H9 (cell line): ENCODE measurements at regions not wholly inside any gene's neighbourhood (a gene's known extent, or its start where the extent isn't known, plus 50 kb on each side); places are given as distances from the start of the nearest gene placed in this dataset.

Experiments
- DNase-seq: peaks from one replicate; pipeline ENCODE4 v3.0.0-alpha.2; 2017
- H2AFZ ChIP-seq: one replicate; pipeline ENCODE4 v1.6.1; 2013; ENCODE audit warnings: mild to moderate bottlenecking, low read length, control low read depth, moderate library complexity
- H2AK5ac ChIP-seq: 2 replicates; pipeline ENCODE4 v1.6.1; 2013; ENCODE audit warnings: low read length, control low read depth, mixed read lengths; ENCODE audit not compliant: insufficient read length
- H2BK120ac ChIP-seq: one replicate; pipeline ENCODE4 v1.6.1; 2013; ENCODE audit warnings: low read depth, mild to moderate bottlenecking, low read length, control low read depth, inconsistent platforms; ENCODE audit not compliant: poor library complexity, severe bottlenecking
- H2BK12ac ChIP-seq: 2 replicates; pipeline ENCODE4 v1.6.1; 2013; ENCODE audit warnings: low read length, control low read depth, mixed read lengths, low read depth; ENCODE audit not compliant: insufficient read length
- H2BK15ac ChIP-seq: 2 replicates; pipeline ENCODE4 v1.6.1; 2013; ENCODE audit warnings: low read depth, low read length, control low read depth
- H2BK20ac ChIP-seq: one replicate; pipeline ENCODE4 v1.6.1; 2013; ENCODE audit warnings: low read depth, mild to moderate bottlenecking, low read length, control low read depth, inconsistent platforms; ENCODE audit not compliant: poor library complexity, severe bottlenecking
- H2BK5ac ChIP-seq: 2 replicates; pipeline ENCODE4 v1.6.1; 2013; ENCODE audit warnings: low read length, control low read depth, mixed read lengths; ENCODE audit not compliant: insufficient read length
- H3K14ac ChIP-seq: 2 replicates; pipeline ENCODE4 v1.6.1; 2013; ENCODE audit warnings: low read length, control low read depth; ENCODE audit not compliant: insufficient read depth
- H3K18ac ChIP-seq: 2 replicates; pipeline ENCODE4 v1.6.1; 2013; ENCODE audit warnings: low read depth, mild to moderate bottlenecking, mixed read lengths, low read length, control low read depth; ENCODE audit not compliant: insufficient read length
- H3K23ac ChIP-seq: 2 replicates; pipeline ENCODE4 v1.6.1; 2013; ENCODE audit warnings: low read length, control low read depth, mixed read lengths, low read depth; ENCODE audit not compliant: insufficient read length
- H3K23me2 ChIP-seq: 2 replicates; pipeline ENCODE4 v1.6.1; 2013; ENCODE audit warnings: low read depth, mild to moderate bottlenecking, mixed read lengths, low read length, control low read depth; ENCODE audit not compliant: insufficient read length, poor library complexity, severe bottlenecking
- H3K27ac ChIP-seq: 2 replicates; pipeline ENCODE4 v1.5.1; 2013; ENCODE audit warnings: low read length, control low read depth, mixed read lengths, low read depth; ENCODE audit not compliant: insufficient read length
- H3K27me3 ChIP-seq: 2 replicates; pipeline ENCODE4 v1.6.1; 2013; ENCODE audit warnings: low read length, control low read depth, inconsistent platforms; ENCODE audit not compliant: insufficient read depth
- H3K4ac ChIP-seq: 2 replicates; pipeline ENCODE4 v1.6.1; 2013; ENCODE audit warnings: low read depth, mild to moderate bottlenecking, control low read depth, inconsistent platforms, low read length, moderate library complexity
- H3K4me1 ChIP-seq: 2 replicates; pipeline ENCODE4 v1.6.1; 2013; ENCODE audit warnings: low read length, control low read depth, inconsistent platforms; ENCODE audit not compliant: insufficient read depth
- H3K4me2 ChIP-seq: 2 replicates; pipeline ENCODE4 v1.6.1; 2013; ENCODE audit warnings: low read length, control low read depth, mixed read lengths; ENCODE audit not compliant: insufficient read length, insufficient read depth
- H3K56ac ChIP-seq: 2 replicates; pipeline ENCODE4 v1.6.1; 2013; ENCODE audit warnings: low read depth, mild to moderate bottlenecking, mixed read lengths, low read length, control low read depth; ENCODE audit not compliant: insufficient read length
- H3K79me1 ChIP-seq: 2 replicates; pipeline ENCODE4 v1.6.1; 2013; ENCODE audit warnings: low read depth, mild to moderate bottlenecking, moderate library complexity, low read length, control low read depth, inconsistent platforms; ENCODE audit not compliant: insufficient read depth, poor library complexity, severe bottlenecking
- H3K79me2 ChIP-seq: 2 replicates; pipeline ENCODE4 v1.6.1; 2013; ENCODE audit warnings: low read length, control low read depth, inconsistent platforms; ENCODE audit not compliant: insufficient read depth
- H3K9ac ChIP-seq: 2 replicates; pipeline ENCODE4 v1.6.1; 2013; ENCODE audit warnings: low read length, control low read depth, mixed read lengths; ENCODE audit not compliant: insufficient read length; ENCODE audit errors: extremely low read depth
- H3K9me3 ChIP-seq: one replicate; pipeline ENCODE4 v1.6.1; 2013; ENCODE audit warnings: low read depth, low read length, inconsistent platforms; ENCODE audit not compliant: control insufficient read depth
- H3T11ph ChIP-seq: one replicate; pipeline ENCODE4 v1.6.1; 2013; ENCODE audit warnings: mild to moderate bottlenecking, low read length, control low read depth, inconsistent platforms
- H4K20me1 ChIP-seq: one replicate; pipeline ENCODE4 v1.6.1; 2013; ENCODE audit not compliant: control insufficient read depth, insufficient read length, insufficient read depth
- H4K5ac ChIP-seq: 2 replicates; pipeline ENCODE4 v1.6.1; 2013; ENCODE audit warnings: low read depth, mild to moderate bottlenecking, mixed read lengths, low read length, control low read depth; ENCODE audit not compliant: insufficient read length
- H4K8ac ChIP-seq: replicated peaks from 2 replicates; pipeline ENCODE4 v1.6.1; 2013; ENCODE audit warnings: low read length, control low read depth, mixed read lengths, low read depth; ENCODE audit not compliant: insufficient read length
- H4K91ac ChIP-seq: 2 replicates; pipeline ENCODE4 v1.6.1; 2013; ENCODE audit warnings: low read depth, mild to moderate bottlenecking, moderate library complexity, mixed read lengths, low read length, control low read depth; ENCODE audit not compliant: insufficient read length
- H3K27ac Mint-ChIP-seq, 3 experiments: 2 replicates in 2 of 3; 3 replicates in 1 of 3; pipeline ENCODE4 v1.8.0; 2020 to 2021; ENCODE audit warnings: mixed read lengths in 3 of 3, mild to moderate bottlenecking in 1 of 3, moderate library complexity in 1 of 3
- H3K27me3 Mint-ChIP-seq: 2 replicates; pipeline ENCODE4 v1.8.0; 2021; ENCODE audit warnings: low read depth, mild to moderate bottlenecking, moderate library complexity, mixed read lengths
- H3K36me3 Mint-ChIP-seq, 3 experiments: 2 replicates in 2 of 3; 3 replicates in 1 of 3; pipeline ENCODE4 v1.8.0; 2020 to 2021; ENCODE audit warnings: low read depth in 3 of 3, mixed read lengths in 3 of 3; ENCODE audit not compliant: insufficient read depth in 1 of 3
- H3K4me1 Mint-ChIP-seq, 2 experiments: 2 replicates each; pipeline ENCODE4 v1.8.0; 2020; ENCODE audit warnings: mixed read lengths in 2 of 2
- H3K4me3 Mint-ChIP-seq, 2 experiments: 2 replicates in 1 of 2; 3 replicates in 1 of 2; pipeline ENCODE4 v1.8.0; 2020 to 2021; ENCODE audit warnings: mild to moderate bottlenecking in 2 of 2, mixed read lengths in 2 of 2, moderate library complexity in 1 of 2
- H3K9me3 Mint-ChIP-seq, 2 experiments: 2 replicates in 1 of 2; 3 replicates in 1 of 2; pipeline ENCODE4 v1.8.0; 2020; ENCODE audit warnings: mild to moderate bottlenecking in 2 of 2, mixed read lengths in 2 of 2, moderate library complexity in 1 of 2
- WGBS: extraction: QIAGEN DNeasy Blood & Tissue Kit; methylation state at CpG from one replicate; pipeline ENCODE4 v1.1.7; 2013; ENCODE audit warnings: missing lambda C conversion rate, low lambda C conversion rate, mixed read lengths; ENCODE audit not compliant: insufficient read length; ENCODE audit errors: extremely low coverage; 5-methylcytosine and 5-hydroxymethylcytosine counted together
- TF ChIP-seq, protein P1 (sequence below): fragments of 200-600 bp; sonication (generic); conservative IDR thresholded peaks from 3 replicates; pipeline ENCODE4 v1.8.0; 2021; ENCODE audit warnings: antibody characterized with exemption, mild to moderate bottlenecking

DNA sequence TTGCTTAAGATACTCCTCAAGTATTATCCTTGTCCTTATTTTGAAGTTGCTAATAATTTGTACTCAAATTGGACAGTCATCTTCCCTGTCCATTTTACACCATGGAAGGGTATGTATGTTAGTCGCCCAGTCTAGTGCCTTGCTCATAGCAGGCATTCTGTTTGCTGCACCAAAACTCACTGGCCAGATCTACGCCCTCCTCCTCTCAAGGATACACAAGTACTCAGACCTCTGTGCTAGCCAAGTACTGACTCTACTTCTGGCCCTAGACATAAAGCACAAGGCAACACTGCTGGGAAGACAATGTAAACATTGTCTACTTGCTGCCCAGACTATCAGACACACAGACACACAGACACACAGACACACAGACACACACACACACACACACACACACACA lies 57.7 kb downstream of the DNAAF9 start:
- H2AK5ac ChIP-seq, result no peak overlapping the region
- no peaks in the 10 kb centered on the region for H3K9me3 Mint-ChIP-seq
- H4K91ac ChIP-seq, result no peak overlapping the region
- H3K79me2 ChIP-seq, result no peaks in the 10 kb centered on the region
- H2BK5ac ChIP-seq, result no peak overlapping the region
- H3K23ac ChIP-seq, result no peak overlapping the region
- no peak for DNase-seq
- no peak overlapping the region for H3K4me2 ChIP-seq
- TF ChIP-seq, protein P1, sequence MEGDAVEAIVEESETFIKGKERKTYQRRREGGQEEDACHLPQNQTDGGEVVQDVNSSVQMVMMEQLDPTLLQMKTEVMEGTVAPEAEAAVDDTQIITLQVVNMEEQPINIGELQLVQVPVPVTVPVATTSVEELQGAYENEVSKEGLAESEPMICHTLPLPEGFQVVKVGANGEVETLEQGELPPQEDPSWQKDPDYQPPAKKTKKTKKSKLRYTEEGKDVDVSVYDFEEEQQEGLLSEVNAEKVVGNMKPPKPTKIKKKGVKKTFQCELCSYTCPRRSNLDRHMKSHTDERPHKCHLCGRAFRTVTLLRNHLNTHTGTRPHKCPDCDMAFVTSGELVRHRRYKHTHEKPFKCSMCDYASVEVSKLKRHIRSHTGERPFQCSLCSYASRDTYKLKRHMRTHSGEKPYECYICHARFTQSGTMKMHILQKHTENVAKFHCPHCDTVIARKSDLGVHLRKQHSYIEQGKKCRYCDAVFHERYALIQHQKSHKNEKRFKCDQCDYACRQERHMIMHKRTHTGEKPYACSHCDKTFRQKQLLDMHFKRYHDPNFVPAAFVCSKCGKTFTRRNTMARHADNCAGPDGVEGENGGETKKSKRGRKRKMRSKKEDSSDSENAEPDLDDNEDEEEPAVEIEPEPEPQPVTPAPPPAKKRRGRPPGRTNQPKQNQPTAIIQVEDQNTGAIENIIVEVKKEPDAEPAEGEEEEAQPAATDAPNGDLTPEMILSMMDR, result no peak
- peaks cover 0 to 7% (median 2%) of the 10 kb centered on the region in 3 experiments; a peak in 1 of 7 replicates for H3K36me3 Mint-ChIP-seq
- no peaks in the 10 kb centered on the region for H3K79me1 ChIP-seq
- no peaks in the 10 kb centered on the region for H3K23me2 ChIP-seq
- H4K5ac ChIP-seq, result no peak overlapping the region
- H3K18ac ChIP-seq, result no peak overlapping the region
- H3T11ph ChIP-seq, result no peak overlapping the region
- H3K56ac ChIP-seq, result no peak overlapping the region
- WGBS, result no CpG with 5 or more reads among the region's 2 CpGs
- no peak overlapping the region for H3K14ac ChIP-seq
- H3K4me1 Mint-ChIP-seq, result peaks cover 6 to 8% of the 10 kb centered on the region in 2 experiments
- no peak overlapping the region for H3K9ac ChIP-seq
- H2AFZ ChIP-seq, result no peak overlapping the region
- no peak overlapping the region for H3K27ac ChIP-seq
- no peak overlapping the region for H3K27ac Mint-ChIP-seq
- no peak overlapping the region for H2BK12ac ChIP-seq
- H3K27me3 ChIP-seq, result no peaks in the 10 kb centered on the region
- H2BK20ac ChIP-seq, result no peak overlapping the region
- H4K8ac ChIP-seq, result no peak overlapping the region
- no peaks in the 10 kb centered on the region for H3K9me3 ChIP-seq
- H3K27me3 Mint-ChIP-seq, result no peaks in the 10 kb centered on the region
- no peak overlapping the region for H3K4me3 Mint-ChIP-seq
- no peaks in the 10 kb centered on the region; the same call in 1 of the 2 replicates for H3K4me1 ChIP-seq
- H4K20me1 ChIP-seq, result no peaks in the 10 kb centered on the region
- no peak overlapping the region for H3K4ac ChIP-seq
- no peak overlapping the region for H2BK120ac ChIP-seq
- H2BK15ac ChIP-seq, result no peak overlapping the region
